Stomach (tissue), 4 donors: ENCODE measurements at regions not wholly inside any gene's neighbourhood (a gene's known extent, or its start where the extent isn't known, plus 50 kb on each side); places are given as distances from the start of the nearest gene placed in this dataset.

Source experiments
- CTCF ChIP-seq, 7 experiments: fragments of 450-650 bp in 4 of 7; fragments of 200-600 bp in 3 of 7; sonication (generic) in 3 of 7; IDR thresholded peaks; one replicate each; pipeline ENCODE4 v1.5.1; 2016 to 2019; ENCODE audit warnings: antibody characterized with exemption in 7 of 7, control low read depth in 2 of 7, mild to moderate bottlenecking in 1 of 7
- EP300 ChIP-seq: sonication (generic); formaldehyde crosslinking; IDR thresholded peaks from one replicate; pipeline ENCODE4 v1.6.1; 2017; ENCODE audit warnings: antibody characterized with exemption
- POLR2A ChIP-seq, 4 donors: fragments of 450-650 bp; IDR thresholded peaks; one replicate each; pipeline ENCODE4 v1.6.1; 2016; ENCODE audit warnings: antibody characterized with exemption in 4 of 4, control low read depth in 2 of 4, mild to moderate bottlenecking in 1 of 4, moderate library complexity in 1 of 4

- no peak for TF ChIP-seq POLR2A (IDR thresholded peaks at IDR 0.05)
- no peak for TF ChIP-seq CTCF (IDR thresholded peaks at IDR 0.05)
- no peak for TF ChIP-seq EP300
These were observed 1040.2 kb downstream of the PCDH9 start for GRCh38 chr13:66189986-66190385.
